ENCODE measurements at regions not wholly inside any gene's neighbourhood (a gene's known extent, or its start where the extent isn't known, plus 50 kb on each side); places are given as distances from the start of the nearest gene placed in this dataset.

- Histone ChIP-seq H3K4me2 (ENCODE audit: insufficient read depth in 1 of 2, low read depth in 2 of 2, low read length in 2 of 2) (no peak overlapping the region), H3K23ac (ENCODE audit: insufficient read length) (no peak overlapping the region), H2AK5ac (ENCODE audit: low read depth, low read length) (no peak overlapping the region), H3K9me3 (ENCODE audit: insufficient read depth in 2 of 2, low read depth in 1 of 2, low read length in 1 of 2) (no peaks in the 10 kb centered on the region), H4K5ac (ENCODE audit: insufficient read length, low read depth, low read length) (no peak overlapping the region), H2BK12ac (ENCODE audit: low read depth, low read length) (no peak overlapping the region), H3K4me3 (ENCODE audit: extremely low read depth in 1 of 4, insufficient read depth in 2 of 4, low read depth in 3 of 4, low read length in 4 of 4) (no peak overlapping the region), H4K91ac (replicated peaks; ENCODE audit: insufficient read length, low read length) (no peak overlapping the region), H2BK120ac (replicated peaks; ENCODE audit: low read depth, low read length) (no peak overlapping the region), H3K79me1 (ENCODE audit: low read depth, low read length) (no peaks in the 10 kb centered on the region), H3K79me2 (ENCODE audit: control insufficient read depth in 1 of 2, insufficient read depth in 2 of 2, low read length in 2 of 2) (no peaks in the 10 kb centered on the region), H2BK15ac (ENCODE audit: low read length) (no peak overlapping the region), H4K8ac (ENCODE audit: extremely low read depth, insufficient read depth, low read length) (no peak overlapping the region), H2BK5ac (ENCODE audit: low read depth, low read length) (no peak overlapping the region), H3K4ac (replicated peaks; ENCODE audit: insufficient read length, low read depth, low read length) (no peak overlapping the region), H2AFZ (ENCODE audit: low read length) (no peak overlapping the region), H3K9ac (replicated peaks in 1 of 4; ENCODE audit: extremely low read depth in 1 of 4, low read depth in 3 of 4, low read length in 3 of 4) (no peak overlapping the region), H3K27ac (ENCODE audit: low read depth, low read length) (no peak overlapping the region), H2BK20ac (ENCODE audit: low read length) (no peak overlapping the region), H3K4me1 (replicated peaks in 1 of 4; ENCODE audit: control insufficient read depth in 3 of 4, insufficient read depth in 4 of 4, low read length in 3 of 4) (no peaks in the 10 kb centered on the region), H3K18ac (ENCODE audit: extremely low read depth, low read length) (no peak overlapping the region), H3K14ac (ENCODE audit: insufficient read length) (no peak overlapping the region), H3K56ac (replicated peaks; ENCODE audit: insufficient read length, low read depth, low read length) (no peak overlapping the region), H4K20me1 (replicated peaks in 1 of 2; ENCODE audit: control insufficient read depth in 1 of 2, insufficient read depth in 2 of 2, low read length in 2 of 2) (no peaks in the 10 kb centered on the region), H3K27me3 (replicated peaks in 1 of 4; ENCODE audit: control insufficient read depth in 3 of 4, extremely low read depth in 1 of 4, insufficient read depth in 3 of 4, low read length in 3 of 4) (no peaks in the 10 kb centered on the region), H3K23me2 (ENCODE audit: low read depth, low read length) (no peaks in the 10 kb centered on the region), H3K36me3 (ENCODE audit: control insufficient read depth in 2 of 4, insufficient read depth in 4 of 4, low read length in 3 of 4) (no peaks in the 10 kb centered on the region)
- POLR2A ChIA-PET (ENCODE audit: partially characterized antibody), result no interaction called here
- CTCF ChIA-PET (ENCODE audit: partially characterized antibody), result no interaction called here
- DNase-seq (ENCODE audit: low read depth in 1 of 2, low spot score in 2 of 2) (no peak), FAIRE-seq (no peak)
- 38% methylated on average over 1 of the region's 1 CpG; no CpG with 5 or more reads in 1 of the 2 experiments for WGBS, 2 experiments (ENCODE audit: extremely low coverage in 1 of 2, insufficient coverage in 1 of 2, insufficient read length in 1 of 2, insufficient replicate concordance in 2 of 2, low coverage in 1 of 2, low lambda C conversion rate in 2 of 2, missing lambda C conversion rate in 1 of 2)
- TF ChIP-seq, protein P1, sequence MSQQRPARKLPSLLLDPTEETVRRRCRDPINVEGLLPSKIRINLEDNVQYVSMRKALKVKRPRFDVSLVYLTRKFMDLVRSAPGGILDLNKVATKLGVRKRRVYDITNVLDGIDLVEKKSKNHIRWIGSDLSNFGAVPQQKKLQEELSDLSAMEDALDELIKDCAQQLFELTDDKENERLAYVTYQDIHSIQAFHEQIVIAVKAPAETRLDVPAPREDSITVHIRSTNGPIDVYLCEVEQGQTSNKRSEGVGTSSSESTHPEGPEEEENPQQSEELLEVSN (IDR thresholded peaks at IDR 0.05), result no peak
- TF ChIP-seq POLR2AphosphoS5 (IDR thresholded peaks at IDR 0.05; ENCODE audit: low read depth, low read length) (no peak), ATF3 (IDR thresholded peaks at IDR 0.05; ENCODE audit: insufficient read depth, low read depth, low read length) (no peak), HDAC2 (IDR thresholded peaks at IDR 0.05; ENCODE audit: borderline replicate concordance in 1 of 2, low read depth in 2 of 2, low read length in 2 of 2) (no peak), SUZ12 (IDR thresholded peaks at IDR 0.05; ENCODE audit: low read length) (no peak), CBX8 (IDR thresholded peaks at IDR 0.05; ENCODE audit: borderline replicate concordance, low read depth, low read length) (no peak), TEAD4 (IDR thresholded peaks at IDR 0.05; ENCODE audit: low read depth, low read length) (no peak), MAX (IDR thresholded peaks at IDR 0.05) (no peak), SP4 (IDR thresholded peaks at IDR 0.05; ENCODE audit: low read length) (no peak), TBP (IDR thresholded peaks at IDR 0.05; ENCODE audit: low read depth, low read length) (no peak)
- TF ChIP-seq, protein P2, sequence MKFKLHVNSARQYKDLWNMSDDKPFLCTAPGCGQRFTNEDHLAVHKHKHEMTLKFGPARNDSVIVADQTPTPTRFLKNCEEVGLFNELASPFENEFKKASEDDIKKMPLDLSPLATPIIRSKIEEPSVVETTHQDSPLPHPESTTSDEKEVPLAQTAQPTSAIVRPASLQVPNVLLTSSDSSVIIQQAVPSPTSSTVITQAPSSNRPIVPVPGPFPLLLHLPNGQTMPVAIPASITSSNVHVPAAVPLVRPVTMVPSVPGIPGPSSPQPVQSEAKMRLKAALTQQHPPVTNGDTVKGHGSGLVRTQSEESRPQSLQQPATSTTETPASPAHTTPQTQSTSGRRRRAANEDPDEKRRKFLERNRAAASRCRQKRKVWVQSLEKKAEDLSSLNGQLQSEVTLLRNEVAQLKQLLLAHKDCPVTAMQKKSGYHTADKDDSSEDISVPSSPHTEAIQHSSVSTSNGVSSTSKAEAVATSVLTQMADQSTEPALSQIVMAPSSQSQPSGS (IDR thresholded peaks at IDR 0.05; ENCODE audit: low read length), result no peak
Observed at GRCh38 chr12:61956545-61956944, 303.7 kb upstream of the USP15 start.
